H1 (cell line): ENCODE measurements at regions not wholly inside any gene's neighbourhood (a gene's known extent, or its start where the extent isn't known, plus 50 kb on each side); places are given as distances from the start of the nearest gene placed in this dataset.

Experiments
- CTCF ChIA-PET: fragments of 300-600 bp; sonication (Branson Sonifier 250); formaldehyde crosslinking; loops from one replicate; lab custom pipeline; 2021; ENCODE audit not compliant: partially characterized antibody; lab: Charles Lee
- POLR2A ChIA-PET: fragments of 300-600 bp; sonication (Branson Sonifier 250); formaldehyde crosslinking; loops from one replicate; lab custom pipeline; 2021; ENCODE audit warnings: inconsistent platforms; ENCODE audit not compliant: partially characterized antibody; lab: Charles Lee
- DNase-seq, 2 experiments: peaks; one replicate each; pipeline versions ENCODE4 v3.0.0 to v3.0.0-alpha.2; 2010 to 2022; ENCODE audit warnings: low spot score in 2 of 2, low read depth in 1 of 2, mixed read lengths in 1 of 2
- FAIRE-seq: peaks from 2 replicates; lab custom pipeline; 2011; peaks lifted over from hg19 to GRCh38; lab: Jason Lieb, UNC
- H2AFZ ChIP-seq: 2 replicates; pipeline ENCODE4 v1.8.1; 2012; ENCODE audit warnings: low read length, inconsistent platforms
- H2AK5ac ChIP-seq: 2 replicates; pipeline ENCODE4 v1.6.1; 2013; ENCODE audit warnings: low read depth, low read length
- H2BK120ac ChIP-seq: replicated peaks from 2 replicates; pipeline ENCODE3; 2013; ENCODE audit warnings: low read depth, low read length, inconsistent platforms
- H2BK12ac ChIP-seq: 2 replicates; pipeline ENCODE4 v1.6.1; 2013; ENCODE audit warnings: low read depth, low read length
- H2BK15ac ChIP-seq: 2 replicates; pipeline ENCODE4 v1.6.1; 2013; ENCODE audit warnings: low read length
- H2BK20ac ChIP-seq: 2 replicates; pipeline ENCODE4 v1.6.1; 2013; ENCODE audit warnings: low read length
- H2BK5ac ChIP-seq: 2 replicates; pipeline ENCODE4 v1.6.1; 2013; ENCODE audit warnings: low read depth, low read length
- H3K14ac ChIP-seq: 2 replicates; pipeline ENCODE4 v1.6.1; 2013; ENCODE audit warnings: inconsistent platforms; ENCODE audit not compliant: insufficient read length
- H3K18ac ChIP-seq: 2 replicates; pipeline ENCODE4 v1.6.1; 2013; ENCODE audit warnings: low read length; ENCODE audit errors: extremely low read depth
- H3K23ac ChIP-seq: 2 replicates; pipeline ENCODE4 v1.6.1; 2013; ENCODE audit warnings: inconsistent platforms; ENCODE audit not compliant: insufficient read length
- H3K23me2 ChIP-seq: 2 replicates; pipeline ENCODE4 v1.6.1; 2013; ENCODE audit warnings: low read depth, low read length
- H3K27ac ChIP-seq: 2 replicates; pipeline ENCODE4 v1.6.1; 2011; ENCODE audit warnings: low read depth, low read length, inconsistent platforms
- H3K27me3 ChIP-seq, 4 experiments: replicated peaks in 1 of 4; 1 replicate in 1 of 4; 2 replicates in 3 of 4; pipeline versions ENCODE4 v1.6.1 to v1.8.1; 2011 to 2013; ENCODE audit warnings: low read length in 3 of 4, mild to moderate bottlenecking in 3 of 4, inconsistent platforms in 2 of 4, mixed read lengths in 2 of 4, moderate library complexity in 1 of 4; ENCODE audit not compliant: control insufficient read depth in 3 of 4, insufficient read depth in 3 of 4; ENCODE audit errors: extremely low read depth in 1 of 4
- H3K36me3 ChIP-seq, 4 experiments: 2 replicates each; pipeline versions ENCODE4 v1.6.1 to v1.8.1; 2011 to 2013; ENCODE audit warnings: mild to moderate bottlenecking in 4 of 4, low read length in 3 of 4, moderate library complexity in 2 of 4, control low read depth in 1 of 4, inconsistent platforms in 1 of 4; ENCODE audit not compliant: insufficient read depth in 4 of 4, control insufficient read depth in 2 of 4
- H3K4ac ChIP-seq: replicated peaks from 2 replicates; pipeline ENCODE3; 2013; ENCODE audit warnings: low read length, low read depth, mixed read lengths, inconsistent platforms; ENCODE audit not compliant: insufficient read length
- H3K4me1 ChIP-seq, 4 experiments: replicated peaks in 1 of 4; 1 replicate in 1 of 4; 2 replicates in 3 of 4; pipeline versions ENCODE4 v1.6.1 to v1.8.1; 2011 to 2013; ENCODE audit warnings: low read length in 3 of 4, inconsistent platforms in 2 of 4, mixed read lengths in 1 of 4; ENCODE audit not compliant: insufficient read depth in 4 of 4, control insufficient read depth in 3 of 4
- H3K4me2 ChIP-seq, 2 experiments: 2 replicates each; pipeline versions ENCODE4 v1.6.1 to v1.8.1; 2011 to 2013; ENCODE audit warnings: low read depth in 2 of 2, low read length in 2 of 2, control low read depth in 1 of 2, inconsistent platforms in 1 of 2, mild to moderate bottlenecking in 1 of 2; ENCODE audit not compliant: insufficient read depth in 1 of 2
- H3K4me3 ChIP-seq, 4 experiments: fragments of 200-600, 300-600 bp in 1 of 4; sonication (generic), shearing (Covaris generic), sonication (Bioruptor Twin) in 1 of 4; 2 replicates each; pipeline versions ENCODE4 v1.5.1 to v1.8.1; 2011 to 2016; ENCODE audit warnings: low read length in 4 of 4, low read depth in 3 of 4, control low read depth in 2 of 4, inconsistent platforms in 2 of 4, mild to moderate bottlenecking in 2 of 4, mixed read lengths in 1 of 4, moderate library complexity in 1 of 4; ENCODE audit not compliant: insufficient read depth in 2 of 4; ENCODE audit errors: extremely low read depth in 1 of 4
- H3K56ac ChIP-seq: replicated peaks from 2 replicates; pipeline ENCODE3; 2013; ENCODE audit warnings: low read depth, mild to moderate bottlenecking, mixed read lengths, low read length, inconsistent platforms; ENCODE audit not compliant: insufficient read length
- H3K79me1 ChIP-seq: 2 replicates; pipeline ENCODE4 v1.6.1; 2013; ENCODE audit warnings: low read depth, low read length, control low read depth
- H3K79me2 ChIP-seq, 2 experiments: 2 replicates each; pipeline versions ENCODE4 v1.6.1 to v1.8.1; 2012 to 2013; ENCODE audit warnings: low read length in 2 of 2, mild to moderate bottlenecking in 2 of 2, inconsistent platforms in 1 of 2; ENCODE audit not compliant: insufficient read depth in 2 of 2, control insufficient read depth in 1 of 2
- H3K9ac ChIP-seq, 4 experiments: replicated peaks in 1 of 4; 1 replicate in 1 of 4; 2 replicates in 3 of 4; pipeline versions ENCODE4 v1.6.1 to v1.8.1; 2011 to 2013; ENCODE audit warnings: low read depth in 3 of 4, low read length in 3 of 4, control low read depth in 2 of 4, mild to moderate bottlenecking in 2 of 4, moderate library complexity in 2 of 4, inconsistent platforms in 1 of 4; ENCODE audit errors: extremely low read depth in 1 of 4
- H3K9me3 ChIP-seq, 2 experiments: 2 replicates each; pipeline versions ENCODE4 v1.6.1 to v1.8.1; 2012 to 2013; ENCODE audit warnings: mild to moderate bottlenecking in 2 of 2, moderate library complexity in 2 of 2, control low read depth in 1 of 2, inconsistent platforms in 1 of 2, low read depth in 1 of 2, low read length in 1 of 2, mixed read lengths in 1 of 2; ENCODE audit not compliant: insufficient read depth in 2 of 2
- H4K20me1 ChIP-seq, 2 experiments: replicated peaks in 1 of 2; 2 replicates each; pipeline versions ENCODE3 to v1.8.1; 2011 to 2013; ENCODE audit warnings: inconsistent platforms in 2 of 2, low read length in 2 of 2, mild to moderate bottlenecking in 1 of 2; ENCODE audit not compliant: insufficient read depth in 2 of 2, control insufficient read depth in 1 of 2
- H4K5ac ChIP-seq: 2 replicates; pipeline ENCODE4 v1.6.1; 2013; ENCODE audit warnings: low read length, low read depth, mixed read lengths, inconsistent platforms; ENCODE audit not compliant: insufficient read length
- H4K8ac ChIP-seq: 2 replicates; pipeline ENCODE4 v1.8.0; 2013; ENCODE audit warnings: mild to moderate bottlenecking, moderate library complexity, low read length, inconsistent platforms; ENCODE audit not compliant: insufficient read depth; ENCODE audit errors: extremely low read depth
- H4K91ac ChIP-seq: replicated peaks from 2 replicates; pipeline ENCODE3; 2013; ENCODE audit warnings: low read length, mixed read lengths, inconsistent platforms; ENCODE audit not compliant: insufficient read length
- ASH2L ChIP-seq: fragments of 200-600, 300-600 bp; sonication (generic); IDR thresholded peaks from one replicate; pipeline ENCODE4 v1.7.1; 2017; ENCODE audit warnings: low read length
- CHD1 ChIP-seq: IDR thresholded peaks from 2 replicates; pipeline ENCODE4 v1.6.1; 2012; ENCODE audit warnings: low read depth, low read length, improper control_type of control experiment
- POU5F1 ChIP-seq: IDR thresholded peaks from 2 replicates; pipeline ENCODE4 v1.6.1; 2011; ENCODE audit warnings: low read depth, mild to moderate bottlenecking, low read length, moderate library complexity
- RAD21 ChIP-seq, 2 experiments: IDR thresholded peaks in 1 of 2; conservative IDR thresholded peaks in 1 of 2; 2 replicates each; pipeline ENCODE4 v1.6.1; 2011; ENCODE audit warnings: low read depth in 2 of 2, low read length in 2 of 2, improper control_type of control experiment in 1 of 2, inconsistent platforms in 1 of 2, mild to moderate bottlenecking in 1 of 2, moderate library complexity in 1 of 2
- SAP30 ChIP-seq: fragments of 300-600 bp; sonication (generic); IDR thresholded peaks from 2 replicates; pipeline ENCODE4 v1.7.1; 2012; ENCODE audit warnings: low read length, moderate library complexity, mild to moderate bottlenecking, inconsistent platforms; ENCODE audit not compliant: insufficient read depth, insufficient replicate concordance
- YY1 ChIP-seq: IDR thresholded peaks from 2 replicates; pipeline ENCODE4 v1.6.1; 2011; ENCODE audit warnings: low read depth, mild to moderate bottlenecking, low read length
- WGBS, 2 experiments: shearing (Covaris generic) in 1 of 2; methylation state at CpG; one replicate each; pipeline versions ENCODE4 v1.1.6 to v1.1.7; 2013 to 2015; ENCODE audit warnings: low lambda C conversion rate in 2 of 2, mixed read lengths in 2 of 2, inconsistent platforms in 1 of 2, low coverage in 1 of 2, missing lambda C conversion rate in 1 of 2; ENCODE audit not compliant: insufficient replicate concordance in 2 of 2, insufficient coverage in 1 of 2, insufficient read length in 1 of 2; ENCODE audit errors: extremely low coverage in 1 of 2, missing lambda C conversion rate in 1 of 2; 5-methylcytosine and 5-hydroxymethylcytosine counted together
- TF ChIP-seq, protein P1 (sequence below), 3 experiments: IDR thresholded peaks; 1 replicate in 2 of 3; 2 replicates in 1 of 3; pipeline versions ENCODE4 v1.5.1 to v1.6.1; 2011; ENCODE audit warnings: low read length in 3 of 3, mild to moderate bottlenecking in 3 of 3, inconsistent platforms in 2 of 3, low read depth in 1 of 3, moderate library complexity in 1 of 3; ENCODE audit not compliant: insufficient read depth in 1 of 3; ENCODE audit errors: control extremely low read depth in 1 of 3

DNA sequence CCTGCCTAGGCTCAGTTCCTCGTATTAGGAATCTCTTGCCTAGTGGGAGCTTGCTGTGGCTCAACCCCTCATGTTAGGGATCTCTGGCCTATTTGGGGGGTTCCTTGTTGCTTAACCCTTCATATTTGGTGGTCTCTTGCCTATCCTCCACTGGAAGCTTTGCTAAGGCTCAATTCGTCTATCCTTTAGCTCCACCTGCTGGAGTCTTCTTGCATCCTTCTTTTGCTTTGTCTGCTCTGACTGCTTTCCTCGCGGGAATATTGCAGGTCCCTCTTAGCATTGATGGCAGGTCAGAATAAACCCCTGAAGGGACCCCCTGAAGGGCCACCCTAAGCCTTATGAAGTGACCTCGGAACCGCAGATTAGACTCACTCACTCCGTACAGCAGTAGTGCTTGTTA is 203.0 kb upstream of the TBX18 start:
- Histone ChIP-seq H3K4me1 (no peaks in the 10 kb centered on the region), H3K23ac (no peak overlapping the region), H3K4ac (no peak overlapping the region), H2AFZ (0 out of 2 replicates have a peak overlapping the region, but pooled peaks have one; percentile 26), H2BK20ac (no peak overlapping the region), H3K4me2 (no peak overlapping the region), H4K8ac (no peak overlapping the region), H2BK15ac (no peak overlapping the region), H3K56ac (no peak overlapping the region), H3K18ac (no peak overlapping the region), H3K9me3 (peaks cover 8 to 14% of the 10 kb centered on the region in 2 experiments), H3K27ac (no peak overlapping the region), H3K79me1 (no peaks in the 10 kb centered on the region), H3K23me2 (no peaks in the 10 kb centered on the region), H2BK120ac (no peak overlapping the region), H4K20me1 (no peaks in the 10 kb centered on the region), H3K4me3 (no peak overlapping the region), H3K36me3 (no peaks in the 10 kb centered on the region), H2AK5ac (no peak overlapping the region), H2BK5ac (no peak overlapping the region), H4K91ac (no peak overlapping the region), H4K5ac (no peak overlapping the region), H3K14ac (no peak overlapping the region), H3K27me3 (no peaks in the 10 kb centered on the region), H3K79me2 (no peaks in the 10 kb centered on the region), H2BK12ac (no peak overlapping the region), H3K9ac (no peak overlapping the region)
- 72% methylated on average over 7 of the region's 7 CpGs; no CpG with 5 or more reads in 1 of the 2 experiments for WGBS, 2 experiments
- POLR2A ChIA-PET, result no interaction called here
- CTCF ChIA-PET, result interaction anchor here (0.6 to 3.0 kb wide), 14 partner anchors 9 to 545 kb away, joined by 3 to 14 read pairs (median 4); no protein-coding TSS in a partner anchor
- DNase-seq, result peak; percentile 13 to 62
- TF ChIP-seq RAD21 (IDR thresholded peaks at IDR 0.05 in 1 of 2, conservative IDR thresholded peaks at IDR 0.05 in 1 of 2; ENCODE audit: low read depth in 2 of 2, low read length in 2 of 2) (peak; percentile 91 to 93), ASH2L (no peak), CHD1 (no peak), SAP30 (no peak), POU5F1 (no peak), YY1 (no peak)
- TF ChIP-seq, protein P1, sequence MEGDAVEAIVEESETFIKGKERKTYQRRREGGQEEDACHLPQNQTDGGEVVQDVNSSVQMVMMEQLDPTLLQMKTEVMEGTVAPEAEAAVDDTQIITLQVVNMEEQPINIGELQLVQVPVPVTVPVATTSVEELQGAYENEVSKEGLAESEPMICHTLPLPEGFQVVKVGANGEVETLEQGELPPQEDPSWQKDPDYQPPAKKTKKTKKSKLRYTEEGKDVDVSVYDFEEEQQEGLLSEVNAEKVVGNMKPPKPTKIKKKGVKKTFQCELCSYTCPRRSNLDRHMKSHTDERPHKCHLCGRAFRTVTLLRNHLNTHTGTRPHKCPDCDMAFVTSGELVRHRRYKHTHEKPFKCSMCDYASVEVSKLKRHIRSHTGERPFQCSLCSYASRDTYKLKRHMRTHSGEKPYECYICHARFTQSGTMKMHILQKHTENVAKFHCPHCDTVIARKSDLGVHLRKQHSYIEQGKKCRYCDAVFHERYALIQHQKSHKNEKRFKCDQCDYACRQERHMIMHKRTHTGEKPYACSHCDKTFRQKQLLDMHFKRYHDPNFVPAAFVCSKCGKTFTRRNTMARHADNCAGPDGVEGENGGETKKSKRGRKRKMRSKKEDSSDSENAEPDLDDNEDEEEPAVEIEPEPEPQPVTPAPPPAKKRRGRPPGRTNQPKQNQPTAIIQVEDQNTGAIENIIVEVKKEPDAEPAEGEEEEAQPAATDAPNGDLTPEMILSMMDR (IDR thresholded peaks at IDR 0.05; ENCODE audit: control extremely low read depth in 1 of 3, insufficient read depth in 1 of 3, low read depth in 1 of 3, low read length in 3 of 3), result peak; percentile 2 to 80 (median 74)
- FAIRE-seq, result peak; percentile 95
